ENCODE measurements at regions not wholly inside any gene's neighbourhood (a gene's known extent, or its start where the extent isn't known, plus 50 kb on each side); places are given as distances from the start of the nearest gene placed in this dataset.

- dilution Hi-C loops (cut with MboI; ENCODE audit: extremely low pct_ligation_motif_present, low sequenced_read_pairs) (no loop called here), intact Hi-C loops (cut with micrococcal nuclease) (no loop called here)
- H3K9me1 ChIP-seq (replicated peaks; ENCODE audit: control insufficient read depth, extremely low read depth, insufficient read depth, low read length) = no peaks in the 10 kb centered on the region
- H3K9me3 ChIP-seq (replicated peaks; ENCODE audit: control insufficient read depth, insufficient read depth, low read length) = no peaks in the 10 kb centered on the region
- TF ChIP-seq FOS (IDR thresholded peaks at IDR 0.05; ENCODE audit: borderline replicate concordance, insufficient read depth, low read length) = no peak
- no peak for TF ChIP-seq POLR2A (IDR thresholded peaks at IDR 0.05; ENCODE audit: low read depth, low read length)
- no peak for TF ChIP-seq JUN (IDR thresholded peaks at IDR 0.05; ENCODE audit: borderline replicate concordance, insufficient read depth, insufficient read length, low read depth)
- TF ChIP-seq MAX (IDR thresholded peaks at IDR 0.05; ENCODE audit: insufficient read depth, insufficient read length) = no peak
- no peak for TF ChIP-seq MYC (IDR thresholded peaks at IDR 0.05; ENCODE audit: low read depth, low read length)
- TF ChIP-seq EZH2 (IDR thresholded peaks at IDR 0.05; ENCODE audit: borderline replicate concordance, low read depth, low read length, severe bottlenecking) = no peak
- no peak for TF ChIP-seq GATA2 (IDR thresholded peaks at IDR 0.05; ENCODE audit: insufficient read depth, insufficient read length, low read depth, low read length)
- TF ChIP-seq POLR2AphosphoS5 (IDR thresholded peaks at IDR 0.05; ENCODE audit: insufficient read depth, low read depth, low read length) = no peak
- no peak for DNase-seq (ENCODE audit: low read depth, low spot score)
- CTCF ChIA-PET = no interaction called here
- FAIRE-seq = no peak
- no peak overlapping the region for H3K27ac ChIP-seq (ENCODE audit: insufficient read depth, low read depth, low read length)
- no peaks in the 10 kb centered on the region for H3K4me1 ChIP-seq (ENCODE audit: control insufficient read depth, extremely low read depth, insufficient read depth, low read length)
- BruUV-seq (replicated peaks) = no TSS peak
- POLR2A ChIA-PET = no interaction called here
- no peaks in the 10 kb centered on the region for H3K36me3 ChIP-seq (ENCODE audit: control insufficient read depth in 2 of 2, extremely low read depth in 1 of 2, insufficient read depth in 2 of 2, low read length in 2 of 2)
- no peak overlapping the region for H3K4me2 ChIP-seq (ENCODE audit: insufficient read depth, low read length)
- H3K4me3 ChIP-seq (replicated peaks in 1 of 3; ENCODE audit: insufficient read depth in 1 of 3, low read depth in 1 of 3, low read length in 3 of 3) = no peak overlapping the region
- no peaks in the 10 kb centered on the region for H3K79me2 ChIP-seq (ENCODE audit: control insufficient read depth, insufficient read depth, low read length)
- no peaks in the 10 kb centered on the region for H4K20me1 ChIP-seq (replicated peaks; ENCODE audit: control insufficient read depth, extremely low read depth, insufficient read depth, low read length)
- H2AFZ ChIP-seq (ENCODE audit: low read depth, low read length) = no peak overlapping the region
- H3K27me3 ChIP-seq (ENCODE audit: control insufficient read depth in 2 of 2, insufficient read depth in 2 of 2, low read length in 2 of 2) = peaks cover 0 to 2% of the 10 kb centered on the region in 2 experiments
- H3K9ac ChIP-seq (replicated peaks; ENCODE audit: extremely low read depth, insufficient read depth, low read length) = no peak overlapping the region
These were observed 336.0 kb upstream of the PRDM1 start for GRCh38 chr6:105750089-105750488.

- H3K27ac ChIP-seq (ENCODE audit: insufficient read depth, low read depth, low read length) = no peak overlapping the region
- no peak for FAIRE-seq
- no peaks in the 10 kb centered on the region for H3K36me3 ChIP-seq (ENCODE audit: control insufficient read depth in 2 of 2, extremely low read depth in 1 of 2, insufficient read depth in 2 of 2, low read length in 2 of 2)
- ChIA-PET POLR2A (no interaction called here), CTCF (no interaction called here)
- intact Hi-C loops (cut with micrococcal nuclease) (no loop called here), dilution Hi-C loops (cut with MboI; ENCODE audit: extremely low pct_ligation_motif_present, low sequenced_read_pairs) (no loop called here)
- BruUV-seq (replicated peaks) = no TSS peak
- no peaks in the 10 kb centered on the region for H3K79me2 ChIP-seq (ENCODE audit: control insufficient read depth, insufficient read depth, low read length)
- no peaks in the 10 kb centered on the region for H3K4me1 ChIP-seq (ENCODE audit: control insufficient read depth, extremely low read depth, insufficient read depth, low read length)
- peaks cover 0 to 4% of the 10 kb centered on the region in 2 experiments for H3K27me3 ChIP-seq (ENCODE audit: control insufficient read depth in 2 of 2, insufficient read depth in 2 of 2, low read length in 2 of 2)
- H3K9me1 ChIP-seq (replicated peaks; ENCODE audit: control insufficient read depth, extremely low read depth, insufficient read depth, low read length) = no peaks in the 10 kb centered on the region
- DNase-seq (ENCODE audit: low read depth, low spot score) = no peak
- no peak overlapping the region for H3K9ac ChIP-seq (replicated peaks; ENCODE audit: extremely low read depth, insufficient read depth, low read length)
- TF ChIP-seq POLR2A (IDR thresholded peaks at IDR 0.05; ENCODE audit: low read depth, low read length) (no peak), MYC (IDR thresholded peaks at IDR 0.05; ENCODE audit: low read depth, low read length) (no peak), CTCF (IDR thresholded peaks at IDR 0.05; ENCODE audit: extremely low read depth in 1 of 2, insufficient read depth in 1 of 2, low read depth in 1 of 2, low read length in 2 of 2) (no peak), EZH2 (IDR thresholded peaks at IDR 0.05; ENCODE audit: borderline replicate concordance, low read depth, low read length, severe bottlenecking) (no peak), GATA2 (IDR thresholded peaks at IDR 0.05; ENCODE audit: insufficient read depth, insufficient read length, low read depth, low read length) (no peak), JUN (IDR thresholded peaks at IDR 0.05; ENCODE audit: borderline replicate concordance, insufficient read depth, insufficient read length, low read depth) (no peak), POLR2AphosphoS5 (IDR thresholded peaks at IDR 0.05; ENCODE audit: insufficient read depth, low read depth, low read length) (no peak), MAX (IDR thresholded peaks at IDR 0.05; ENCODE audit: insufficient read depth, insufficient read length) (no peak), FOS (IDR thresholded peaks at IDR 0.05; ENCODE audit: borderline replicate concordance, insufficient read depth, low read length) (no peak)
- H3K9me3 ChIP-seq (replicated peaks; ENCODE audit: control insufficient read depth, insufficient read depth, low read length) = no peaks in the 10 kb centered on the region
- no peak overlapping the region for H3K4me2 ChIP-seq (ENCODE audit: insufficient read depth, low read length)
- no peaks in the 10 kb centered on the region for H4K20me1 ChIP-seq (replicated peaks; ENCODE audit: control insufficient read depth, extremely low read depth, insufficient read depth, low read length)
- no peak overlapping the region for H3K4me3 ChIP-seq (replicated peaks in 1 of 3; ENCODE audit: insufficient read depth in 1 of 3, low read depth in 1 of 3, low read length in 3 of 3)
- no peak overlapping the region for H2AFZ ChIP-seq (ENCODE audit: low read depth, low read length)
These were observed 337.4 kb upstream of the PRDM1 start for GRCh38 chr6:105748737-105749161.
